HG02571 (cell line): ENCODE measurements at regions not wholly inside any gene's neighbourhood (a gene's known extent, or its start where the extent isn't known, plus 50 kb on each side); places are given as distances from the start of the nearest gene placed in this dataset.

ENCODE experiments used
- ATAC-seq: cut with Tn5 transposase; IDR thresholded peaks from one replicate; pipeline ENCODE4 v1.9.1; 2021; ENCODE audit warnings: mild to moderate bottlenecking, moderate library complexity; ENCODE audit not compliant: unreplicated experiment

GRCh38 chr2:185145316-185146121, 547.2 kb downstream of the ZNF804A start:
- no peak for ATAC-seq

GRCh38 chr2:185147361-185147760, 549.0 kb downstream of the ZNF804A start:
- ATAC-seq, result no peak

- ATAC-seq, result no peak
These were observed 553.9 kb downstream of the ZNF804A start for GRCh38 chr2:185152186-185152585.

DNA sequence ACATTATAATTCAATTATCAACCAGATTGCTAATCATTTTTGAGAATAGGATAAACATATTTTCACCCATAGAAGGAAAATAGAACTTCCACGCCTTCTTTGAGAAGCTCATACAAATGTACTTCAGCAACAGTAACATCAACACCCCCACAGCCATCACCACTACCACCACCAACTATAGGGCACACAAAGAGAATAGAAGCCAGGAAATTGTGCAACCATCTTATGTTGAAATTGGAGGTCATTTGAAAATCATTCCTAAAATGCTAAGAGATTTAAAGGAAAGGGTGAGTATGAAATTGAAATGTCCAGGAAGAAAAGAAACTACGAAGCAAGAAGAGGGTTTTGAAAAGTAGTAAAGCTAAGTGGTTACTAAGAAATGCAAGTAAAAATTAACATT, 563.4 kb downstream of the ZNF804A start:
- no peak for ATAC-seq

DNA sequence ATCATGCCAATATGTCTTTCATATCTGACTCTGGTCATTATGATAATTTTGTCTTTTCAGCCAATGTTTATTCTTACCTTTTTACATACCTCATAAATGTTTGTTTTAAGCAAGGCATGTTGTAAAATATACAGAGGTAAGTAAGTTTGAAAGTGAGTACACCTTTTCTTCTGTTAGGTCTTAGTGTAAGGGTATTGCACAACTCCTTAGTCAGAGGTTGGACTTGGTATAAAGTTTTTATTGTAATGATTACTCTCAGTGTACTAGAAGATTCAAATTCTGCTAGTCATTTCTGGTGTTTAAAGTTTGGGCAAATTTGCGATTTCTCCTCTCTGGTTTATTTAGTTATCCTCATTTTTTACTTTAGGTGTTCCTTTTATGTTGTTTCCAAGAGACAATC, 564.3 kb upstream of the FSIP2 start:
- no peak for ATAC-seq

DNA sequence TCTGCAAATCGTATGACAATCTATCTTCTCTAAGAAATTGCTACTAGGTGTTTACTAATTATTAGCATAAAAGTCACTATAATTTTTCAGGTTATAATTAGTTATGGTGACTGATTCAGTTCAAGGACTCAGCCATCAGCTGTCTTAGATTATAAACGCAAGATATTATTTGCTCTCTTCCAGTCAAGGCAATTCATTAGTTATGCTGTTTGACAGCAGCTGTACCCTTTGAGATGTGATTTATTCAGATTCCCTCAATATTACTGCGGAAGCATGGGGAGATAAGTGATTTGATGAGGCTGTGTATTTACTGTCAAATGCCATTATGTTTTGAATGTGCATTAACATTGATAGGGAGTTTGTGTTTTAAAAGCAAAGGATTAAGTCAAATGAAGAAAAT, 558.9 kb upstream of the FSIP2 start:
- no peak for ATAC-seq

- ATAC-seq, result no peak
These were observed 556.7 kb upstream of the FSIP2 start for GRCh38 chr2:185181901-185182300.

DNA sequence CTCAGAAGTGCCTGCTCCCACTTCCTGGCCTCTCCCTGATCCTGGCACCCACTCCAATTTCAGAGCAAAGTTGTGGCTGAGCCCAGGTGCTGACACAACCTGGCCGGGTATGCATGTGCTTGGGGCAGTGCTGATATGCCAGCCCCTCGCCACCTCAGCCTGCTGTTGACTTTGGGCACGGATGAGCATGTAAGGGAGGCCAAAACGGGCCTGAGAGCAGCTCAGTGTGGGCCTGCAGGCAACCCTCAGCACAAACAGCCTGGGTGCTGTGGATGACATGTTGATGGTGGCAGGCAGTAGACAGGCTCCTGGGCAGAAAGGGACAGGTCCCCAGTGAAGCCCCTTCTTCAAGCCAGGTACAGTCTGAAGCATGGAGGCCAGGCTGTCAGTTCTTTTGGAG, 553.6 kb upstream of the FSIP2 start:
- ATAC-seq, result no peak

DNA sequence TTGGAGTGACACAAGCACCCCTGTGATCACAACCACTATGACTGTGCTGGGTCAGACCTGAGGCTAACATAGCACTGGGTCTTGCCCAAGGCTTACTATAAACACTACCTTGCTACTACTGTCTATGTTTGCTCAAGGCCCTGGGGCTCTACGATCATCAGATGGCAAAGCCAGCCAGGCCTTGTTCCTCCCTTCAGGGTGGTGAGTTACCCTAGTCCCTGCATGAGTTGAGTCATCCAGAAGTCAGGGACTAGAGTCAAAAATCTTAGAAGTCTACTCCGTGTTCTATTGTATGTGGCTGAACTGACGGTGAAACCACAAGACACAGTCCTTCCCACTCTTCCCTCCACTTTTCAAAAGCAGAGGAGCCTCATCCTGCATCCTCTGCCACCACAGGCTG, 551.2 kb upstream of the FSIP2 start:
- ATAC-seq, result no peak

DNA sequence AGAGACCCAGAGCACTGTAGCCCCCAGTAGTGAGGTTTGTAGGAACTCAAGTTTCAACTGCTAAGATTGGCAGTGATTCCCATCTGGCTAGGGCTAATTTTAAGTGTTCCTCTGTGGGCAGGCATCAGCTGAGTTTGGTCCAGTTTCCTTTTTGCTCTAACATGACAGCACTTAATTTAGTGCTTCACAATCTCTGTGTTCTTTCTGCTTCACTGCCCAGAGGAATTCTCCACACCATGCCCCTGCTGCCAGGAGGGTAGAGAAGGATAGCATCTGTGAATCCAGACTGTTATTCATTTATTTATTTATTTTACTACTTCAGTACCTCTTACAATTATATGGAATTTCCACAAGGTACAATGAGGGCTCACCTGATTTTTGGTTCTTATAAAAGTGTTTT, 549.9 kb upstream of the FSIP2 start:
- ATAC-seq, result no peak

GRCh38 chr2:185201063-185201462, 537.5 kb upstream of the FSIP2 start:
- no peak for ATAC-seq

- no peak for ATAC-seq
These were observed 536.2 kb upstream of the FSIP2 start for GRCh38 chr2:185202381-185202780.

DNA sequence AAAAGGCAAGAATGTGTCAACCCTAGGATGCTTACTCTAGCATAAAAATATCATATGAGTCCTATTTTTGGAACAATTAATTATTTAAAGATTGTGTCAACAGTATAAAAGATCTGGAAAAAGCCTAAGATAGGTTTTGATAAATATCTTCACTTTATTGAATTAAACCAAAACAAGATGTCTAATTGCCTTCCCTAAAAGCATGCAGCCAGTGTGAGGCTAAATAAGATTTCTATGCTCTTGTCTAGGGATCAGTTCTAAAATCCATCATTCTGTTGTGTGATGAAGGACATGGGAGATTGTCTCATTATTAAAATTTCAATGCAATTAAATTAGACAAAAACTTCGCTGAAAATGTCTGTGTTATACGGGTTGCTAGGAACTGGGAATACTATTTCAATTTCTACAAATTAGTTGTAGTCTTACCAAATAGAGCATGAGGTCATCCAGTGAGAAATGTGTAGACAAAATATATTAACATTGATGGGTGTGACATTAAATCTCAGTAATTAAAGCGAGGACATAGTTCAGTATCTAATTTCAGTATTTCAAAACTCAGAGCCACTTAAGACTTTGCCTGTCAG, 535.6 kb upstream of the FSIP2 start:
- no peak for ATAC-seq

GRCh38 chr2:185208261-185208660, 530.3 kb upstream of the FSIP2 start:
- ATAC-seq, result no peak

DNA sequence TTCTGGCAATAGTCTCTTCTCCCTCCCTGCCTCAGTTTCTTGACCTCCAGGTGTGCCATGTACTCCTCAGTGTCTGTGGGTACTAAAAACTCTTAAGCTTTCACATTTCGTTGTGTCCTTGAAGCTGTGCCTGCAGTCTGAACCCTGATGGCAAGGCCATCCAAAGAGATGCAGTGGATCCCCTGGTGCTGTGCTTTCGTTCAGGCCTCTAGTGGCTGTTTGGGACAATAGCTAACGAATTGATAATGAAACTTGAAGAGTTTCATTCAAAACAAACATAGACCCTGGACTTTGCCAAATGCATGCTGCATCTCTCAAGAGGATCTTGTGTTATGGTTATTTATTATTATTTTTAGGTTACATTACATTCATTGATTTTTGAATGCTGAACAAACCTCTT, 523.1 kb upstream of the FSIP2 start:
- ATAC-seq, result no peak

DNA sequence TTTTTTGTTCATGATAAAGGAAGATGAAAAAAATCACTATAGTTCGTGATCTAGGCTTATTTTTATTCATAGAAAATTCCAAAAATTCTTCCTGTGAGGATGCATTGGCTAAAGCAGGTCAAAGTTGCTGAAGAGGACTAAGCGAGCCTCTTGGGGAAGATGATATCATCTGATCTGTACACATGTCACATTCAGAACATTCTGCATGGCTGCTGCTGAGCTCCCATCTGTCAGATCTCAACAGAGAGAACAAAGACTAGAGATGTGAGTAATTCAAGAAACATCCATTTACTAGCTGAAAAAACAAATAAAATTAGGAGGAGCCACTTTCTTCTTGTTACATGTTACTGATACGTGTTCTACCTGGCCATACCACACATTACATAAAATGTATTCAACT, 518.6 kb upstream of the FSIP2 start:
- ATAC-seq, result no peak

DNA sequence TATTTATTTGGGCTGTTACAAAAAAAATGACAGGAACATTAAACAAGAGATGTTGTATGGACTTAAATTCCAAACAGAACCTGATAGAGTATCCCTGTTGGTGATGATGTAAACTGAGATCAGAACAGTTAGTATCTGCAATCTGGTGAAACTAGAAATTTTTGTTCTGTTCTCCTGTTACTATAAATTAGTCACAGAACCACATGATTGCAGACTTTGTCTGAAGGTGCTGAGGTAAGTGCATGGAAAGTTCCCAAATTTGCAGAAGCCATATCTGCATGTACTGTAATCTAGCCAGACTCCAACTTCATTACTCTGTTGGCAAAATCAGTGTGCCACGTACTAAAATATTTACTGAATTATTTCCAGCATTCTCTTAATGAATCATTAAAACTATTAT, 516.3 kb upstream of the FSIP2 start:
- ATAC-seq, result no peak

DNA sequence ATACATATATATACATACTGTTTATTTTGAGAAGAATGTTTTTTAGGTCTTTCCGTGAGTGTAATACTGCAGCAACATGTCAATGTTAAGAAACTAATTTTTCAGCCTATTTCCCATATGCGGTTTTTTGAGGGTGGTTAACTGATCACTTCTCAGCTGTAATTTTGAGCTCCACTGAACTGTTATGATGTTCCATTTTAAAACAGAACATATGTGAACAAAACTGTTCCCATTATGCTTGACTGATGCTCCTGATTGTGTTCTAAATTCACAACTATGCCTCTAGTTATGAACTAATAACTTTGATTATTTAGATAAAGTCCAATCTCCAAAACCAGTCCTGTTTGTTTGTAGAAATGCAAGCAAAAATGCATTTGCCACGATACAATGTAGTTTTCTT, 511.2 kb upstream of the FSIP2 start:
- ATAC-seq, result no peak

- ATAC-seq, result no peak
These were observed 499.1 kb upstream of the FSIP2 start for GRCh38 chr2:185239491-185239890.

- no peak for ATAC-seq
These were observed 497.8 kb upstream of the FSIP2 start for GRCh38 chr2:185240796-185241195.

DNA sequence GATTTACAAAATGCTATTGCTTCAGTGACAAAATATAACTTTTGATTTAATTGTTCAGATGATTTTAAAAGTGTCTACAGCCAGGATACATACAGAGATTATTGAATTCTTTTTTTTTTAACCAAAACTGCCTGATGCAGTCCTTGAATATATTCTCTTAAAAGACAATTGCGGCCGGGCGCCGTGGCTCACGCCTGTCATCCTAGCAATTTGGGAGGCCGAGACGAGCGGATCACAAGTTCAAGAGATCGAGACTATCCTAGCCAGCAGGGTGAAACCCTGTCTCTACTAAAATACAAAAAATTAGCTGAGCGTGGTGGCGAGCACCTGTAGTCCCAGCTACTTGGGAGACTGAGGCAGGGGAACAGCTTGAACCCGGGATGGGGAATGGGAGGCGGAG, 497.0 kb upstream of the FSIP2 start:
- no peak for ATAC-seq

- no peak for ATAC-seq
These were observed 496.1 kb upstream of the FSIP2 start for GRCh38 chr2:185242462-185242861.

- ATAC-seq, result no peak
These were observed 493.4 kb upstream of the FSIP2 start for GRCh38 chr2:185245216-185245615.
